ENCODE measurements at regions not wholly inside any gene's neighbourhood (a gene's known extent, or its start where the extent isn't known, plus 50 kb on each side); places are given as distances from the start of the nearest gene placed in this dataset.

GRCh38 chr2:23012499-23012898 lies 372.5 kb upstream of the KLHL29 start:
- no peak for TF ChIP-seq CTCF (conservative IDR thresholded peaks at IDR 0.05; ENCODE audit: low read length)
- DNase-seq (ENCODE audit: low read depth) = no peak
- H3K4me3 ChIP-seq (ENCODE audit: low read length) = no peak overlapping the region

- no peak overlapping the region for H3K4me3 ChIP-seq (ENCODE audit: low read length)
- DNase-seq (ENCODE audit: low read depth) = no peak
- no peak for TF ChIP-seq CTCF (conservative IDR thresholded peaks at IDR 0.05; ENCODE audit: low read length)
Observed at GRCh38 chr2:23015651-23016200, 369.3 kb upstream of the KLHL29 start.

- H3K4me3 ChIP-seq (ENCODE audit: low read length) = no peak overlapping the region
- no peak for TF ChIP-seq CTCF (conservative IDR thresholded peaks at IDR 0.05; ENCODE audit: low read length)
- no peak for DNase-seq (ENCODE audit: low read depth)
Observed at GRCh38 chr2:23019476-23019875, 365.5 kb upstream of the KLHL29 start.

- TF ChIP-seq CTCF (conservative IDR thresholded peaks at IDR 0.05; ENCODE audit: low read length) = no peak
- no peak overlapping the region for H3K4me3 ChIP-seq (ENCODE audit: low read length)
- DNase-seq (ENCODE audit: low read depth) = no peak
Observed at GRCh38 chr2:23020659-23021058, 364.3 kb upstream of the KLHL29 start.

- no peak overlapping the region for H3K4me3 ChIP-seq (ENCODE audit: low read length)
- no peak for DNase-seq (ENCODE audit: low read depth)
- no peak for TF ChIP-seq CTCF (conservative IDR thresholded peaks at IDR 0.05; ENCODE audit: low read length)
Observed at GRCh38 chr2:23021311-23022120, 363.5 kb upstream of the KLHL29 start.

- no peak for DNase-seq (ENCODE audit: low read depth)
- H3K4me3 ChIP-seq (ENCODE audit: low read length) = no peak overlapping the region
- no peak for TF ChIP-seq CTCF (conservative IDR thresholded peaks at IDR 0.05; ENCODE audit: low read length)
Observed at GRCh38 chr2:23023722-23024121, 361.3 kb upstream of the KLHL29 start.

GRCh38 chr2:23026671-23027070 lies 358.3 kb upstream of the KLHL29 start:
- TF ChIP-seq CTCF (conservative IDR thresholded peaks at IDR 0.05; ENCODE audit: low read length) = no peak
- H3K4me3 ChIP-seq (ENCODE audit: low read length) = no peak overlapping the region
- no peak for DNase-seq (ENCODE audit: low read depth)

Measured in AG10803 (cell line).